ENCODE measurements at regions not wholly inside any gene's neighbourhood (a gene's known extent, or its start where the extent isn't known, plus 50 kb on each side); places are given as distances from the start of the nearest gene placed in this dataset.

- no TSS peak for BruUV-seq (replicated peaks)
- H3K36me3 ChIP-seq (ENCODE audit: insufficient read depth, low read length, poor library complexity, severe bottlenecking) = no peaks in the 10 kb centered on the region
- TF ChIP-seq CTCF (conservative IDR thresholded peaks at IDR 0.05; ENCODE audit: low read depth, low read length) (no peak), EZH2 (IDR thresholded peaks at IDR 0.05; ENCODE audit: borderline replicate concordance, low read depth, low read length, poor library complexity, severe bottlenecking) (no peak)
- intact Hi-C loops (cut with micrococcal nuclease; ENCODE audit: unreplicated experiment) = no loop called here
- ChIA-PET POLR2A (ENCODE audit: low non-redundant PET) (no interaction called here), CTCF (no interaction called here)
- H3K4me3 ChIP-seq (ENCODE audit: low read depth, low read length, poor library complexity, severe bottlenecking) = no peak overlapping the region
- H3K27ac ChIP-seq (ENCODE audit: low read depth, low read length, poor library complexity, severe bottlenecking) = no peak overlapping the region
- no peaks in the 10 kb centered on the region for H3K9me3 ChIP-seq (ENCODE audit: low read depth, low read length, poor library complexity, severe bottlenecking)
- no peaks in the 10 kb centered on the region for H3K27me3 ChIP-seq (replicated peaks; ENCODE audit: insufficient read depth, low read depth, low read length, poor library complexity)
- H3K4me1 ChIP-seq (ENCODE audit: insufficient read depth, low read length, poor library complexity, severe bottlenecking) = no peaks in the 10 kb centered on the region
- no peak for DNase-seq (ENCODE audit: low spot score)
Measured at GRCh38 chr3:148604270-148605085, 93.2 kb upstream of the AGTR1 start.

GRCh38 chr3:148605521-148605920 is 92.2 kb upstream of the AGTR1 start:
- intact Hi-C loops (cut with micrococcal nuclease; ENCODE audit: unreplicated experiment) = no loop called here
- no peaks in the 10 kb centered on the region for H3K9me3 ChIP-seq (ENCODE audit: low read depth, low read length, poor library complexity, severe bottlenecking)
- TF ChIP-seq CTCF (conservative IDR thresholded peaks at IDR 0.05; ENCODE audit: low read depth, low read length) = no peak
- TF ChIP-seq EZH2 (IDR thresholded peaks at IDR 0.05; ENCODE audit: borderline replicate concordance, low read depth, low read length, poor library complexity, severe bottlenecking) = no peak
- no TSS peak for BruUV-seq (replicated peaks)
- no peak for DNase-seq (ENCODE audit: low spot score)
- POLR2A ChIA-PET (ENCODE audit: low non-redundant PET) = no interaction called here
- no peak overlapping the region for H3K27ac ChIP-seq (ENCODE audit: low read depth, low read length, poor library complexity, severe bottlenecking)
- H3K36me3 ChIP-seq (ENCODE audit: insufficient read depth, low read length, poor library complexity, severe bottlenecking) = no peaks in the 10 kb centered on the region
- CTCF ChIA-PET = no interaction called here
- H3K27me3 ChIP-seq (replicated peaks; ENCODE audit: insufficient read depth, low read depth, low read length, poor library complexity) = no peaks in the 10 kb centered on the region
- no peak overlapping the region for H3K4me3 ChIP-seq (ENCODE audit: low read depth, low read length, poor library complexity, severe bottlenecking)
- H3K4me1 ChIP-seq (ENCODE audit: insufficient read depth, low read length, poor library complexity, severe bottlenecking) = no peaks in the 10 kb centered on the region

- TF ChIP-seq CTCF (conservative IDR thresholded peaks at IDR 0.05; ENCODE audit: low read depth, low read length) (no peak), EZH2 (IDR thresholded peaks at IDR 0.05; ENCODE audit: borderline replicate concordance, low read depth, low read length, poor library complexity, severe bottlenecking) (no peak)
- no peaks in the 10 kb centered on the region for H3K27me3 ChIP-seq (replicated peaks; ENCODE audit: insufficient read depth, low read depth, low read length, poor library complexity)
- intact Hi-C loops (cut with micrococcal nuclease; ENCODE audit: unreplicated experiment) = no loop called here
- H3K9me3 ChIP-seq (ENCODE audit: low read depth, low read length, poor library complexity, severe bottlenecking) = no peaks in the 10 kb centered on the region
- POLR2A ChIA-PET (ENCODE audit: low non-redundant PET) = no interaction called here
- no peak for DNase-seq (ENCODE audit: low spot score)
- H3K4me1 ChIP-seq (ENCODE audit: insufficient read depth, low read length, poor library complexity, severe bottlenecking) = no peaks in the 10 kb centered on the region
- CTCF ChIA-PET = no interaction called here
- no peaks in the 10 kb centered on the region for H3K36me3 ChIP-seq (ENCODE audit: insufficient read depth, low read length, poor library complexity, severe bottlenecking)
- H3K4me3 ChIP-seq (ENCODE audit: low read depth, low read length, poor library complexity, severe bottlenecking) = no peak overlapping the region
- BruUV-seq (replicated peaks) = no TSS peak
- no peak overlapping the region for H3K27ac ChIP-seq (ENCODE audit: low read depth, low read length, poor library complexity, severe bottlenecking)
Measured at GRCh38 chr3:148606979-148607378, 90.7 kb upstream of the AGTR1 start.

Data from A673 (cell line).